Spleen (tissue), 7 donors: ENCODE measurements at regions not wholly inside any gene's neighbourhood (a gene's known extent, or its start where the extent isn't known, plus 50 kb on each side); places are given as distances from the start of the nearest gene placed in this dataset.
A peak's percentile ranks its signal among the peaks of the same experiment; 100 is the strongest.

Experiments used
- POLR2A ChIP-seq, 3 donors: fragments of 450-650 bp; IDR thresholded peaks; one replicate each; pipeline ENCODE4 v1.5.1; 2017; ENCODE audit warnings: antibody characterized with exemption in 3 of 3, mild to moderate bottlenecking in 1 of 3
- TF ChIP-seq, protein P1 (sequence below), 11 experiments: fragments of 200-600 bp in 7 of 11; fragments of 450-650 bp in 4 of 11; sonication (generic) in 4 of 11; IDR thresholded peaks in 8 of 11; conservative IDR thresholded peaks in 3 of 11; 1 replicate in 7 of 11; 2 replicates in 4 of 11; pipeline versions ENCODE4 v1.4.0 to v1.8.0; 2016 to 2021; ENCODE audit warnings: antibody characterized with exemption in 11 of 11, inconsistent platforms in 4 of 11, mild to moderate bottlenecking in 1 of 11
- donor health status: DM: no; HTN: no; CAD: no; lungs with moderate emphysema.
- donor health status: DM: no; HTN: no; CAD: no.
- donor health status: DM: no; HTN: no; CAD: no.

- TF ChIP-seq, protein P1, sequence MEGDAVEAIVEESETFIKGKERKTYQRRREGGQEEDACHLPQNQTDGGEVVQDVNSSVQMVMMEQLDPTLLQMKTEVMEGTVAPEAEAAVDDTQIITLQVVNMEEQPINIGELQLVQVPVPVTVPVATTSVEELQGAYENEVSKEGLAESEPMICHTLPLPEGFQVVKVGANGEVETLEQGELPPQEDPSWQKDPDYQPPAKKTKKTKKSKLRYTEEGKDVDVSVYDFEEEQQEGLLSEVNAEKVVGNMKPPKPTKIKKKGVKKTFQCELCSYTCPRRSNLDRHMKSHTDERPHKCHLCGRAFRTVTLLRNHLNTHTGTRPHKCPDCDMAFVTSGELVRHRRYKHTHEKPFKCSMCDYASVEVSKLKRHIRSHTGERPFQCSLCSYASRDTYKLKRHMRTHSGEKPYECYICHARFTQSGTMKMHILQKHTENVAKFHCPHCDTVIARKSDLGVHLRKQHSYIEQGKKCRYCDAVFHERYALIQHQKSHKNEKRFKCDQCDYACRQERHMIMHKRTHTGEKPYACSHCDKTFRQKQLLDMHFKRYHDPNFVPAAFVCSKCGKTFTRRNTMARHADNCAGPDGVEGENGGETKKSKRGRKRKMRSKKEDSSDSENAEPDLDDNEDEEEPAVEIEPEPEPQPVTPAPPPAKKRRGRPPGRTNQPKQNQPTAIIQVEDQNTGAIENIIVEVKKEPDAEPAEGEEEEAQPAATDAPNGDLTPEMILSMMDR (IDR thresholded peaks at IDR 0.05 in 8 of 11, conservative IDR thresholded peaks at IDR 0.05 in 3 of 11) = peak in 2 of 11 experiments; percentile 5 to 35
- no peak for TF ChIP-seq POLR2A (IDR thresholded peaks at IDR 0.05)
Measured at GRCh38 chr3:150184426-150185071, 213.9 kb upstream of the PFN2 start.
